GM12891 (cell line): ENCODE measurements at regions not wholly inside any gene's neighbourhood (a gene's known extent, or its start where the extent isn't known, plus 50 kb on each side); places are given as distances from the start of the nearest gene placed in this dataset.

Source experiments
- DNase-seq: peaks from one replicate; pipeline ENCODE4 v3.0.0; 2011; ENCODE audit warnings: low spot score; ENCODE audit not compliant: insufficient read length
- FAIRE-seq: peaks from 2 replicates; lab custom pipeline; 2011; peaks lifted over from hg19 to GRCh38; lab: Jason Lieb, UNC
- PAX5 ChIP-seq: IDR thresholded peaks from 2 replicates; pipeline ENCODE4 v1.6.1; 2011; ENCODE audit warnings: low read length, moderate library complexity, mild to moderate bottlenecking; ENCODE audit not compliant: insufficient read depth, severe bottlenecking
- POLR2A ChIP-seq: IDR thresholded peaks from 2 replicates; pipeline ENCODE4 v1.6.1; 2011; ENCODE audit warnings: low read depth, low read length, control low read depth
- POLR2AphosphoS5 ChIP-seq: IDR thresholded peaks from 2 replicates; pipeline ENCODE4 v1.6.1; 2011; ENCODE audit warnings: low read depth, low read length, control low read depth
- POU2F2 ChIP-seq: IDR thresholded peaks from 2 replicates; pipeline ENCODE4 v1.6.1; 2011; ENCODE audit warnings: low read depth, mild to moderate bottlenecking, control low read depth, low read length, moderate library complexity
- SPI1 ChIP-seq: IDR thresholded peaks from 2 replicates; pipeline ENCODE4 v1.6.1; 2011; ENCODE audit warnings: low read depth, low read length, control low read depth
- TAF1 ChIP-seq: IDR thresholded peaks from 2 replicates; pipeline ENCODE4 v1.6.1; 2011; ENCODE audit warnings: low read depth, low read length, control low read depth

DNA sequence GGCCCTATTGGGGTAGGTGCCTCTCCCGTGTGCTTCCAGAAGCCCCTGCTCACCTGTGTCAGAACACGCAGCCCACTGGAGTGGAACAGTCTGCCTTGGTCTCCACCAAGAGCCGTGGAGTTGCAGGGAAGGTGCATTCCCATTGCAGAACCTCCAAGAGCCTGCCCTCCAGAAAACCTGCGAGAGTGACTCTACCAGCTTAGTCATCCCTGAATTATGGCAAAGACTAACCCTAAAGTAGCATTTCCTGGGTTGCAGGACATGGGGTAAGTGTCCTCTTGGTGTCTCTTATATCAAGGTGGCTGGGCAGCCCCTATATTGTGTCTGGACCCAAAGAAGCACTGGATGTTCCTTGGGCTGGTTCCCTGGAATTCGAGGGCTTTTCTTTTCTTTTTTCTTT is 224.6 kb downstream of the BCOR start:
- no peak for TF ChIP-seq SPI1
- TF ChIP-seq PAX5: no peak
- no peak for TF ChIP-seq POLR2AphosphoS5
- no peak for TF ChIP-seq POLR2A
- no peak for TF ChIP-seq TAF1
- no peak for TF ChIP-seq POU2F2
- DNase-seq (no peak), FAIRE-seq (no peak)

DNA sequence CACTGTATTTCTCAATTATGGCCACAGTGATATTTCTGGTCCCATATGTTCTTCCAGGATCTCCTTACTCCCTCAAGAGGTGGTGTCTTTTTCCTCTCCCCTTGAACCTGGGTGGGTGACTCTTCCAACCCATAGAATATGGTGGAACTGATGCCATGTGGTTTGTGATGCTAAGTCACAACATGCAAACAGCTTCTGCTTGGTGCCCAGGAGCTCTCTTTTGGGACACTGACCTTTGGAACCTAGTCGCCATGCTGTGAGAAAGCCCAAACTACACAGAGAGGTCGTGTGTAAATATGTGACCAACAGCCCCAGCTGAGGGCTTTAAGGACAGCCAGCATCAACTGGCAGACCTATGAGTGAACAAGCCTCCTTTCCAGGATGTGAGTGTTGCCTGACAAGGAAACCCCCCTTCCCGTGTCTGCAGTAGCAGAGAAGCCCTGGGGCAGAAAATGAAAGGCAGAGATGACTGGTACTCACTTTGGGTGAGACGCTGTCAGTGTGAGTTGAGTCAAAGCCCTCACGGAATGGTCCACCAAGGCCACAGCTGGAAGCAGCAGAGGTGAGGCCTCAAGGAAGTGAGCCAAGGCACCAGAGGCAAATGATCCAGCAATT is 223.4 kb downstream of the BCOR start:
- FAIRE-seq (peak; percentile 97), DNase-seq (no peak)
- TF ChIP-seq SPI1 (peak; percentile 46; the same call in 1 of the 2 replicates), PAX5 (no peak), POLR2AphosphoS5 (no peak; the same call in 1 of the 2 replicates), POU2F2 (peak; percentile 70)

GRCh38 chrX:39875834-39876628 is 221.7 kb downstream of the BCOR start:
- no peak for TF ChIP-seq PAX5
- no peak for TF ChIP-seq POLR2AphosphoS5
- TF ChIP-seq TAF1: no peak
- TF ChIP-seq SPI1: no peak
- no peak for TF ChIP-seq POLR2A
- no peak for TF ChIP-seq POU2F2
- DNase-seq: no peak
- no peak for FAIRE-seq

- DNase-seq: no peak
- no peak for FAIRE-seq
- no peak for TF ChIP-seq TAF1
- TF ChIP-seq POLR2A: no peak
- no peak for TF ChIP-seq POLR2AphosphoS5
- TF ChIP-seq POU2F2: no peak
- TF ChIP-seq SPI1: no peak
- TF ChIP-seq PAX5: no peak
Observed at GRCh38 chrX:39877905-39878304, 219.9 kb downstream of the BCOR start.

- TF ChIP-seq TAF1 (no peak), PAX5 (no peak), POLR2A (no peak), POLR2AphosphoS5 (no peak), SPI1 (no peak), POU2F2 (no peak)
- no peak for DNase-seq
- peak; percentile 76 for FAIRE-seq
Observed at GRCh38 chrX:39883666-39884065, 214.1 kb downstream of the BCOR start.

GRCh38 chrX:39886282-39886681 is 211.5 kb downstream of the BCOR start:
- FAIRE-seq (no peak), DNase-seq (no peak)
- no peak for TF ChIP-seq POLR2AphosphoS5
- TF ChIP-seq POU2F2: no peak
- TF ChIP-seq PAX5: no peak
- TF ChIP-seq SPI1: no peak
- TF ChIP-seq POLR2A: no peak
- no peak for TF ChIP-seq TAF1

GRCh38 chrX:39888730-39889129 is 209.0 kb downstream of the BCOR start:
- FAIRE-seq: no peak

DNA sequence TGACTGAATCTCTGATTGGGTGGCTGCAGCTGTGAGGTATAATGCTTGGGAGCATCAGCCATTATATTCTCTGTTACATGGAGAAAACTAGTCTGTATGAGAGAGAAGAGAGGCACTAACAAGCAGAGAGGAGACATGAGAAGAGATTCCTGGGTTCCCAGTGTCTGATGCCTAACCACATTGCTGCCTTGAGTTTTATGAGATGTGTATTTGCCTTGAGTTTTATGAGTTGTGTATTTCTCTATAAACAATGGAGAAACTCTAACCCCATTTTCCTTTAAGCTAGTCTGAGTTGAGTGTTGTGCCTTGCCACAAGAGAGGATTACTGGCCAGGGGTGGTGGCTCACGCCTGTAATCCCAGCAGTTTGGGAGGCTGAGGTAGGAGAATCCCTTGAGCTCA is 208.1 kb downstream of the BCOR start:
- DNase-seq (no peak), FAIRE-seq (no peak)
- TF ChIP-seq POLR2AphosphoS5: no peak
- TF ChIP-seq POLR2A: no peak
- TF ChIP-seq TAF1: no peak
- no peak for TF ChIP-seq POU2F2
- TF ChIP-seq SPI1: no peak
- no peak for TF ChIP-seq PAX5

More at GRCh38 chrX:39888730-39889129, 209.0 kb downstream of the BCOR start:
- no peak for DNase-seq
- TF ChIP-seq POLR2A: no peak
- TF ChIP-seq TAF1: no peak
- TF ChIP-seq POU2F2: no peak
- TF ChIP-seq POLR2AphosphoS5: no peak
- TF ChIP-seq PAX5: no peak
- no peak for TF ChIP-seq SPI1

- FAIRE-seq: no peak
- DNase-seq: no peak
- TF ChIP-seq SPI1 (no peak), POLR2A (no peak), POU2F2 (no peak)
Observed at GRCh38 chrX:39890807-39891206, 207.0 kb downstream of the BCOR start.

DNA sequence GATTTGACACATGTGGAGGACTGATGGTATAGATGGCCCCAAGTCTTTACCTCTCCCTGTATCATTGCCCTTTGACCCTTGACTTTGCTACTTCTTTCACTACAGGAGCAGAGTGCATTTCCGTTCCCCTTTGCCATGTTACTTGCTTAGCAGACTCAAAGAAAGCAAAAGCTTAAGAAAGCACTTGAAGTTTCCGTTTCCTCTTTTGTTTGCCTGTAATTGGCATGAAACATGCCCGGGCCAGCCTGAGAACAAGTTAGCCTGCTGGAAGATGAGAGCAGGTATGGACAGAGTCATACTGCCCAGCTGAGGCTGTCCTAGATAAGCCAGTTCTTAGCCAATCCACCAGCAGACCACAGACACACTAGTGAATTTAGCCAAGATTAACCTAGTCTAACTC is 206.0 kb downstream of the BCOR start:
- DNase-seq (no peak), FAIRE-seq (no peak)
- peak; percentile 70 for TF ChIP-seq SPI1
- no peak for TF ChIP-seq POLR2AphosphoS5
